Coronary artery (tissue), 2 donors: ENCODE measurements at regions not wholly inside any gene's neighbourhood (a gene's known extent, or its start where the extent isn't known, plus 50 kb on each side); places are given as distances from the start of the nearest gene placed in this dataset.

Experiments
- DNase-seq: peaks from one replicate; pipeline ENCODE4 v3.0.0-alpha.2; 2017; ENCODE audit warnings: low spot score
- H3K27ac ChIP-seq, 2 donors: fragments of 200-600 bp; sonication (generic); one replicate each; pipeline ENCODE4 v1.5.1; 2016 to 2019
- H3K4me3 ChIP-seq: fragments of 200-600 bp; sonication (generic); 2 replicates; pipeline ENCODE4 v1.5.1; 2016; ENCODE audit warnings: mild to moderate bottlenecking, moderate library complexity
- CTCF ChIP-seq: fragments of 200-600 bp; sonication (generic); IDR thresholded peaks from one replicate; pipeline ENCODE4 v1.5.1; 2019; ENCODE audit warnings: antibody characterized with exemption

GRCh38 chr10:90985321-90985933, 64.5 kb upstream of the ANKRD1 start:
- no peak for TF ChIP-seq CTCF
- no peak overlapping the region for H3K27ac ChIP-seq
- DNase-seq, result no peak
- no peak overlapping the region for H3K4me3 ChIP-seq

GRCh38 chr10:90986136-90986760, 65.4 kb upstream of the ANKRD1 start:
- no peak for TF ChIP-seq CTCF
- no peak for DNase-seq

GRCh38 chr10:90986870-90987269, 66.0 kb upstream of the ANKRD1 start:
- TF ChIP-seq CTCF, result no peak
- DNase-seq, result no peak
- Histone ChIP-seq H3K27ac (peak overlapping the region in 1 of 2 donors; percentile 19), H3K4me3 (no peak overlapping the region)

More at GRCh38 chr10:90986136-90986760, 65.4 kb upstream of the ANKRD1 start:
- Histone ChIP-seq H3K27ac (peak overlapping the region in 1 of 2 donors; percentile 19), H3K4me3 (no peak overlapping the region)

- Histone ChIP-seq H3K27ac (no peak overlapping the region), H3K4me3 (no peak overlapping the region)
- no peak for TF ChIP-seq CTCF
- no peak for DNase-seq
Observed at GRCh38 chr10:90987383-90987782, 66.5 kb upstream of the ANKRD1 start.

GRCh38 chr10:90988024-90988423, 67.1 kb upstream of the ANKRD1 start:
- H3K4me3 ChIP-seq, result no peak overlapping the region
- no peak for DNase-seq
- no peak for TF ChIP-seq CTCF
- H3K27ac ChIP-seq, result no peak overlapping the region

- no peak overlapping the region for H3K27ac ChIP-seq
- DNase-seq, result no peak
- TF ChIP-seq CTCF, result no peak
Observed at GRCh38 chr10:90988802-90989201, 67.9 kb upstream of the ANKRD1 start.

GRCh38 chr10:90989378-90989777, 68.5 kb upstream of the ANKRD1 start:
- no peak for DNase-seq
- TF ChIP-seq CTCF, result no peak
- Histone ChIP-seq H3K27ac (no peak overlapping the region), H3K4me3 (no peak overlapping the region)

More at GRCh38 chr10:90988802-90989201, 67.9 kb upstream of the ANKRD1 start:
- no peak overlapping the region for H3K4me3 ChIP-seq
